CD14-positive monocyte (primary cell): ENCODE measurements at regions not wholly inside any gene's neighbourhood (a gene's known extent, or its start where the extent isn't known, plus 50 kb on each side); places are given as distances from the start of the nearest gene placed in this dataset.

Experiments
- DNase-seq, 3 donors: peaks; one replicate each; pipeline ENCODE4 v3.0.0-alpha.2; 2011 to 2022
- H2AFZ ChIP-seq: 2 replicates; pipeline ENCODE4 v1.6.0; 2012; ENCODE audit warnings: mild to moderate bottlenecking, low read depth, low read length, inconsistent platforms; ENCODE audit not compliant: insufficient read depth, poor library complexity, severe bottlenecking
- H3K27ac ChIP-seq, 2 donors: 1 replicate in 1 of 2; 2 replicates in 1 of 2; pipeline ENCODE4 v1.5.1; 2012 to 2013; ENCODE audit warnings: low read length in 2 of 2, control low read depth in 1 of 2, inconsistent platforms in 1 of 2, low read depth in 1 of 2, mild to moderate bottlenecking in 1 of 2
- H3K27me3 ChIP-seq, 2 donors: one replicate each; pipeline versions ENCODE4 v1.6.0 to v1.6.1; 2011 to 2013; ENCODE audit warnings: low read length in 2 of 2; ENCODE audit not compliant: control insufficient read depth in 2 of 2, insufficient read depth in 2 of 2
- H3K36me3 ChIP-seq, 2 donors: replicated peaks in 1 of 2; 1 replicate in 1 of 2; 2 replicates in 1 of 2; pipeline versions ENCODE4 v1.5.1 to v1.6.1; 2012 to 2013; ENCODE audit warnings: low read length in 2 of 2, control low read depth in 1 of 2, inconsistent platforms in 1 of 2, mild to moderate bottlenecking in 1 of 2; ENCODE audit not compliant: insufficient read depth in 2 of 2, control insufficient read depth in 1 of 2
- H3K4me1 ChIP-seq, 2 donors: 1 replicate in 1 of 2; 2 replicates in 1 of 2; pipeline versions ENCODE4 v1.5.1 to v1.6.1; 2012 to 2013; ENCODE audit warnings: low read length in 2 of 2, control low read depth in 1 of 2, inconsistent platforms in 1 of 2, mild to moderate bottlenecking in 1 of 2, moderate library complexity in 1 of 2; ENCODE audit not compliant: insufficient read depth in 2 of 2, control insufficient read depth in 1 of 2
- H3K4me2 ChIP-seq: replicated peaks from 2 replicates; pipeline ENCODE3; 2012; ENCODE audit warnings: low read length, moderate library complexity, mild to moderate bottlenecking; ENCODE audit not compliant: poor library complexity, severe bottlenecking; ENCODE audit errors: extremely low read depth
- H3K4me3 ChIP-seq, 3 experiments: fragments of 200-600 bp in 1 of 3; sonication (generic) in 1 of 3; replicated peaks in 1 of 3; 1 replicate in 2 of 3; 2 replicates in 1 of 3; pipeline ENCODE4 v1.5.1; 2011 to 2013; ENCODE audit warnings: low read length in 3 of 3, mild to moderate bottlenecking in 3 of 3, control low read depth in 2 of 3, low read depth in 2 of 3, inconsistent platforms in 1 of 3, moderate library complexity in 1 of 3
- H3K79me2 ChIP-seq: 2 replicates; pipeline ENCODE4 v1.6.0; 2012; ENCODE audit warnings: mild to moderate bottlenecking, control low read depth, inconsistent platforms, low read length, moderate library complexity; ENCODE audit not compliant: insufficient read depth
- H3K9ac ChIP-seq: 2 replicates; pipeline ENCODE4 v1.6.0; 2017; ENCODE audit warnings: low read length, mild to moderate bottlenecking; ENCODE audit not compliant: insufficient read depth, poor library complexity, severe bottlenecking
- H3K9me3 ChIP-seq, 2 donors: replicated peaks in 1 of 2; 1 replicate in 1 of 2; 2 replicates in 1 of 2; pipeline versions ENCODE4 v1.5.1 to v1.6.1; 2012 to 2013; ENCODE audit warnings: low read length in 2 of 2, control low read depth in 1 of 2; ENCODE audit not compliant: control insufficient read depth in 1 of 2, insufficient read depth in 1 of 2
- H4K20me1 ChIP-seq: 2 replicates; pipeline ENCODE4 v1.6.0; 2012; ENCODE audit warnings: mild to moderate bottlenecking, low read length, control low read depth, moderate library complexity; ENCODE audit not compliant: insufficient read depth
- H3K27ac Mint-ChIP-seq, 7 donors: one replicate each; pipeline ENCODE4 v1.8.0; 2020; ENCODE audit warnings: mild to moderate bottlenecking in 7 of 7, mixed read lengths in 7 of 7, moderate library complexity in 6 of 7, inconsistent platforms in 2 of 7
- H3K27me3 Mint-ChIP-seq, 3 donors: one replicate each; pipeline ENCODE4 v1.8.0; 2021 to 2022; ENCODE audit warnings: low read depth in 3 of 3, mild to moderate bottlenecking in 3 of 3, mixed read lengths in 3 of 3, moderate library complexity in 3 of 3, inconsistent platforms in 1 of 3
- H3K36me3 Mint-ChIP-seq, 2 donors: one replicate each; pipeline ENCODE4 v1.8.0; 2020; ENCODE audit warnings: mixed read lengths in 2 of 2, inconsistent platforms in 1 of 2, mild to moderate bottlenecking in 1 of 2
- H3K4me1 Mint-ChIP-seq: one replicate; pipeline ENCODE4 v1.8.0; 2020; ENCODE audit warnings: mild to moderate bottlenecking, mixed read lengths
- H3K4me3 Mint-ChIP-seq, 2 donors: one replicate each; pipeline ENCODE4 v1.8.0; 2020; ENCODE audit warnings: mild to moderate bottlenecking in 2 of 2, mixed read lengths in 2 of 2, moderate library complexity in 1 of 2
- H3K9me3 Mint-ChIP-seq, 7 donors: one replicate each; pipeline ENCODE4 v1.8.0; 2020 to 2022; ENCODE audit warnings: mixed read lengths in 7 of 7, mild to moderate bottlenecking in 6 of 7, moderate library complexity in 6 of 7, inconsistent platforms in 2 of 7
- WGBS: methylation state at CpG from one replicate; pipeline ENCODE4 v1.1.5; 2013; ENCODE audit warnings: missing lambda C conversion rate; ENCODE audit not compliant: insufficient coverage; 5-methylcytosine and 5-hydroxymethylcytosine counted together
- intact Hi-C, 2 donors: fragments of 100-400 bp; cut with micrococcal nuclease; formaldehyde crosslinking; loops; one replicate each; pipeline versions ENCODE4 v1.15.0 to v1.15.1; 2023
- TF ChIP-seq, protein P1 (sequence below): fragments of 200-600 bp; IDR thresholded peaks from one replicate; pipeline ENCODE4 v1.8.0; 2022; ENCODE audit warnings: antibody characterized with exemption, mild to moderate bottlenecking

DNA sequence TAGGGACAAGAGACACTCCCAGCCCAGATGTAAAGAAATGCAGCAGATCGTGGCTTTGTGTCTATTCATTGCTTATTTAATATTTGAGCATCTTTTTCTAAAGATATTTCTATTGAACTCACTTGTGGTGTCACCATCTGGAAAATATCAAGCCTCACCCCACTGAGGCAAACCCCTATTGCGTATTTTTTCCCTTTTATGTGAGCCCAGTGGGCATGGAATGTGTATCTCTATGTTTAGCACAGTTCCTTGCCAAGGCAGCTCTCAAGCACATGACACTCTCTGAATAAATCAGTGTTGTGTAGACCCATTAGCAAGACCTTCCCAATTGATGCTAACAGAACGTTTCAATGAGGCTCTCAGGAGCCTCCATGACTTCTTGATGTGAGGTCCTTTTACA lies 81.6 kb downstream of the TMEM174 start:
- Mint-ChIP-seq H3K4me3 (no peak overlapping the region), H3K27me3 (peaks cover 21 to 40% (median 23%) of the 10 kb centered on the region in 3 donors)

DNA sequence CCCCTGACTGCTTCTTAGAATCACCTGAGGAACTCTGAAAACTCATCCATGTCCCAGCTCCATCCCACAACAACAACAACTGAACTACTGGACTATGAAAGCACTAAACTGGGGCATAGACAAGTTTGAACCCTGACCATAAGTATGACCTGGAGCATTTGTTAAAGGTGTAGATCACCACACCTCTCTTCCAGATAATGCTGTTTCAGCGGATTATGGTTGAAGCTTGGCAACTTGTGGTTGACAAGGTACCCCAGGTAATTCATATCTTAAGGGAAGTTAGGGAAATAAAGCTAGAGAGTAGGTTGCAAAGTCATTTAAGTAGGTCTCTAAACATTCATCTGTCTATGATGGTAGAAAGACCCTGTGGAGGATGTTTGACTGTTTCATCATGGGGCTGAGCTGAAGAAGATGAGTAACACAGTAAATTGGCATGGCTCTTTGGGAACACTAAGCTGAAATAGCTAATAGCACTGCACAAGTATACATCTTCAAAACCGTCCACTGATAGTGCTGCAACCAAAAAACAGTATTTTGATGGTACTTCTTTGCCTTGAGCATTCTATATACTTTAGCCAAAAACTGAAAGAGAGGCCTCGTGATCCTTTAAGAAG lies 80.2 kb downstream of the TMEM174 start:
- H3K4me1 ChIP-seq: no peaks in the 10 kb centered on the region
- H3K4me2 ChIP-seq: no peak overlapping the region
- TF ChIP-seq, protein P1, sequence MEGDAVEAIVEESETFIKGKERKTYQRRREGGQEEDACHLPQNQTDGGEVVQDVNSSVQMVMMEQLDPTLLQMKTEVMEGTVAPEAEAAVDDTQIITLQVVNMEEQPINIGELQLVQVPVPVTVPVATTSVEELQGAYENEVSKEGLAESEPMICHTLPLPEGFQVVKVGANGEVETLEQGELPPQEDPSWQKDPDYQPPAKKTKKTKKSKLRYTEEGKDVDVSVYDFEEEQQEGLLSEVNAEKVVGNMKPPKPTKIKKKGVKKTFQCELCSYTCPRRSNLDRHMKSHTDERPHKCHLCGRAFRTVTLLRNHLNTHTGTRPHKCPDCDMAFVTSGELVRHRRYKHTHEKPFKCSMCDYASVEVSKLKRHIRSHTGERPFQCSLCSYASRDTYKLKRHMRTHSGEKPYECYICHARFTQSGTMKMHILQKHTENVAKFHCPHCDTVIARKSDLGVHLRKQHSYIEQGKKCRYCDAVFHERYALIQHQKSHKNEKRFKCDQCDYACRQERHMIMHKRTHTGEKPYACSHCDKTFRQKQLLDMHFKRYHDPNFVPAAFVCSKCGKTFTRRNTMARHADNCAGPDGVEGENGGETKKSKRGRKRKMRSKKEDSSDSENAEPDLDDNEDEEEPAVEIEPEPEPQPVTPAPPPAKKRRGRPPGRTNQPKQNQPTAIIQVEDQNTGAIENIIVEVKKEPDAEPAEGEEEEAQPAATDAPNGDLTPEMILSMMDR: no peak
- H3K4me3 Mint-ChIP-seq: no peak overlapping the region
- H3K9me3 ChIP-seq: no peaks in the 10 kb centered on the region
- DNase-seq: no peak
- H3K27me3 ChIP-seq: peaks cover 0 to 9% of the 10 kb centered on the region in 2 donors
- no peaks in the 10 kb centered on the region for H3K36me3 ChIP-seq
- no CpG with 5 or more reads among the region's 3 CpGs for WGBS
- H4K20me1 ChIP-seq: no peaks in the 10 kb centered on the region
- H3K27me3 Mint-ChIP-seq: peaks cover 15 to 37% (median 24%) of the 10 kb centered on the region in 3 donors
- H3K4me1 Mint-ChIP-seq: no peaks in the 10 kb centered on the region
- no peak overlapping the region for H3K9ac ChIP-seq
- H3K79me2 ChIP-seq: no peaks in the 10 kb centered on the region
- H3K27ac Mint-ChIP-seq: no peak overlapping the region
- no peak overlapping the region for H3K27ac ChIP-seq
- H3K36me3 Mint-ChIP-seq: no peaks in the 10 kb centered on the region
- intact Hi-C loops: no loop called here
- H3K4me3 ChIP-seq: no peak overlapping the region
- H2AFZ ChIP-seq: no peak overlapping the region
- H3K9me3 Mint-ChIP-seq: peaks cover 0 to 8% (median 4%) of the 10 kb centered on the region in 7 donors

More for the DNA sequence above, 81.6 kb downstream of the TMEM174 start:
- no peaks in the 10 kb centered on the region for H3K9me3 ChIP-seq
- H3K27ac Mint-ChIP-seq: no peak overlapping the region
- no peak overlapping the region for H3K9ac ChIP-seq
- no peak overlapping the region for H3K4me2 ChIP-seq
- H3K4me1 ChIP-seq: no peaks in the 10 kb centered on the region
- H3K4me3 ChIP-seq: no peak overlapping the region
- DNase-seq: no peak
- peaks cover 0 to 8% (median 6%) of the 10 kb centered on the region in 7 donors for H3K9me3 Mint-ChIP-seq
- H3K27me3 ChIP-seq: peaks cover 0 to 10% of the 10 kb centered on the region in 2 donors
- intact Hi-C loops: no loop called here
- H4K20me1 ChIP-seq: no peaks in the 10 kb centered on the region
- TF ChIP-seq, protein P1: no peak
- WGBS: no CpG with 5 or more reads among the region's 3 CpGs
- no peak overlapping the region for H3K27ac ChIP-seq
- H3K79me2 ChIP-seq: no peaks in the 10 kb centered on the region
- H3K4me1 Mint-ChIP-seq: no peaks in the 10 kb centered on the region
- H2AFZ ChIP-seq: no peak overlapping the region
- H3K36me3 ChIP-seq: no peaks in the 10 kb centered on the region
- no peaks in the 10 kb centered on the region for H3K36me3 Mint-ChIP-seq
